Endothelial cell of umbilical vein (primary cell): ENCODE measurements at regions not wholly inside any gene's neighbourhood (a gene's known extent, or its start where the extent isn't known, plus 50 kb on each side); places are given as distances from the start of the nearest gene placed in this dataset.

ENCODE experiments used
- BruUV-seq: library from RNA; stranded (reverse); fragments of 400-500 nt; replicated peaks from 2 replicates; lab custom pipeline; 2021; lab: Mats Ljungman, UMichigan
- CTCF ChIA-PET: fragments of 300-600, 350-600 bp; sonication (Branson Sonifier 250); formaldehyde crosslinking; loops from one replicate; lab custom pipeline; 2021; ENCODE audit warnings: antibody characterized with exemption, inconsistent platforms; lab: Charles Lee
- POLR2A ChIA-PET: fragments of 300-600, 350-600 bp; sonication (Branson Sonifier 250); formaldehyde crosslinking; loops from one replicate; lab custom pipeline; 2021; ENCODE audit warnings: antibody characterized with exemption, inconsistent platforms; lab: Charles Lee
- DNase-seq: peaks from one replicate; pipeline ENCODE4 v3.0.0-alpha.2; 2011; ENCODE audit warnings: low read depth, low spot score
- FAIRE-seq: peaks from 2 replicates; lab custom pipeline; 2011; peaks lifted over from hg19 to GRCh38; lab: Jason Lieb, UNC
- H2AFZ ChIP-seq: 2 replicates; pipeline ENCODE4 v1.6.0; 2012; ENCODE audit warnings: low read depth, low read length, control low read depth, inconsistent platforms
- H3K27ac ChIP-seq: 2 replicates; pipeline ENCODE4 v1.5.1; 2011; ENCODE audit warnings: low read depth, mild to moderate bottlenecking, control low read depth, low read length, moderate library complexity; ENCODE audit not compliant: insufficient read depth
- H3K27me3 ChIP-seq, 2 experiments: 2 replicates each; pipeline versions ENCODE4 v1.6.0 to v1.6.1; 2011; ENCODE audit warnings: low read length in 2 of 2, mixed read lengths in 1 of 2; ENCODE audit not compliant: control insufficient read depth in 2 of 2, insufficient read depth in 2 of 2
- H3K36me3 ChIP-seq, 2 experiments: 2 replicates in 1 of 2; 3 replicates in 1 of 2; pipeline ENCODE4 v1.5.1; 2011; ENCODE audit warnings: low read length in 2 of 2, mild to moderate bottlenecking in 1 of 2, moderate library complexity in 1 of 2; ENCODE audit not compliant: control insufficient read depth in 2 of 2, insufficient read depth in 2 of 2; ENCODE audit errors: extremely low read depth in 1 of 2
- H3K4me1 ChIP-seq: 3 replicates; pipeline ENCODE4 v1.5.1; 2011; ENCODE audit warnings: mild to moderate bottlenecking, low read length; ENCODE audit not compliant: control insufficient read depth, insufficient read depth; ENCODE audit errors: extremely low read depth
- H3K4me2 ChIP-seq: 2 replicates; pipeline ENCODE4 v1.6.1; 2011; ENCODE audit warnings: low read length, control low read depth, mixed read lengths; ENCODE audit not compliant: insufficient read depth
- H3K4me3 ChIP-seq, 3 experiments: fragments of 200-600 bp in 1 of 3; sonication (generic), shearing (Covaris generic) in 1 of 3; replicated peaks in 1 of 3; 2 replicates each; pipeline ENCODE4 v1.5.1; 2011 to 2016; ENCODE audit warnings: control low read depth in 3 of 3, low read length in 3 of 3, mild to moderate bottlenecking in 2 of 3, inconsistent platforms in 1 of 3, low read depth in 1 of 3, moderate library complexity in 1 of 3; ENCODE audit not compliant: insufficient read depth in 1 of 3
- H3K79me2 ChIP-seq: 2 replicates; pipeline ENCODE4 v1.6.0; 2012; ENCODE audit warnings: low read length, inconsistent platforms; ENCODE audit not compliant: control insufficient read depth, insufficient read depth
- H3K9ac ChIP-seq: replicated peaks from 2 replicates; pipeline ENCODE3; 2011; ENCODE audit warnings: low read length, control low read depth; ENCODE audit not compliant: insufficient read depth; ENCODE audit errors: extremely low read depth
- H3K9me1 ChIP-seq: replicated peaks from 3 replicates; pipeline ENCODE4 v1.6.0; 2011; ENCODE audit warnings: mild to moderate bottlenecking, low read length; ENCODE audit not compliant: control insufficient read depth, insufficient read depth; ENCODE audit errors: extremely low read depth
- H3K9me3 ChIP-seq: replicated peaks from 2 replicates; pipeline ENCODE4 v1.5.1; 2012; ENCODE audit warnings: low read length, inconsistent platforms; ENCODE audit not compliant: control insufficient read depth, insufficient read depth
- H4K20me1 ChIP-seq: replicated peaks from 2 replicates; pipeline ENCODE3; 2011; ENCODE audit warnings: mild to moderate bottlenecking, low read length; ENCODE audit not compliant: control insufficient read depth, insufficient read depth; ENCODE audit errors: extremely low read depth
- EZH2 ChIP-seq: IDR thresholded peaks from 2 replicates; pipeline ENCODE4 v1.6.1; 2012; ENCODE audit warnings: borderline replicate concordance, low read depth, mild to moderate bottlenecking, moderate library complexity, low read length, inconsistent platforms; ENCODE audit not compliant: severe bottlenecking
- FOS ChIP-seq: IDR thresholded peaks from 2 replicates; pipeline ENCODE4 v1.6.1; 2011; ENCODE audit warnings: mild to moderate bottlenecking, low read length, moderate library complexity, borderline replicate concordance; ENCODE audit not compliant: insufficient read depth
- GATA2 ChIP-seq: IDR thresholded peaks from 2 replicates; pipeline ENCODE4 v1.7.0; 2011; ENCODE audit warnings: low read depth, mild to moderate bottlenecking, moderate library complexity, mixed read lengths, low read length; ENCODE audit not compliant: insufficient read length, insufficient read depth
- JUN ChIP-seq: IDR thresholded peaks from 2 replicates; pipeline ENCODE4 v1.6.1; 2011; ENCODE audit warnings: borderline replicate concordance, low read depth; ENCODE audit not compliant: insufficient read length, insufficient read depth
- MAX ChIP-seq: IDR thresholded peaks from 2 replicates; pipeline ENCODE4 v1.6.1; 2011; ENCODE audit not compliant: insufficient read depth, insufficient read length
- MYC ChIP-seq: IDR thresholded peaks from one replicate; pipeline ENCODE4 v1.6.1; 2011; ENCODE audit warnings: mild to moderate bottlenecking, low read depth, low read length
- POLR2A ChIP-seq: IDR thresholded peaks from 2 replicates; pipeline ENCODE4 v1.6.1; 2012; ENCODE audit warnings: low read depth, mild to moderate bottlenecking, control low read depth, low read length
- POLR2AphosphoS5 ChIP-seq: IDR thresholded peaks from 2 replicates; pipeline ENCODE4 v1.6.1; 2012; ENCODE audit warnings: low read depth, mild to moderate bottlenecking, control low read depth, low read length, moderate library complexity; ENCODE audit not compliant: insufficient read depth
- dilution Hi-C: fragments of 300-500 bp; cut with MboI; formaldehyde crosslinking; loops from one replicate; pipeline ENCODE4 v1.15.0; 2019; ENCODE audit warnings: low sequenced_read_pairs; ENCODE audit not compliant: extremely low pct_ligation_motif_present
- intact Hi-C: fragments of 100-400 bp; cut with micrococcal nuclease; formaldehyde crosslinking; loops from one replicate; pipeline ENCODE4 v1.10.0; 2022
- TF ChIP-seq, protein P1 (sequence below), 2 donors: IDR thresholded peaks; 1 replicate in 1 of 2; 2 replicates in 1 of 2; pipeline ENCODE4 v1.5.1; 2011; ENCODE audit warnings: low read length in 2 of 2, mild to moderate bottlenecking in 2 of 2, moderate library complexity in 2 of 2, control low read depth in 1 of 2, inconsistent platforms in 1 of 2, low read depth in 1 of 2; ENCODE audit not compliant: insufficient read depth in 1 of 2; ENCODE audit errors: extremely low read depth in 1 of 2

- H3K9me3 ChIP-seq, result no peaks in the 10 kb centered on the region
- ChIA-PET CTCF (no interaction called here), POLR2A (no interaction called here)
- H3K9ac ChIP-seq, result no peak overlapping the region
- intact Hi-C loops (no loop called here), dilution Hi-C loops (no loop called here)
- H3K27ac ChIP-seq, result no peak overlapping the region
- H3K4me1 ChIP-seq, result no peaks in the 10 kb centered on the region
- H4K20me1 ChIP-seq, result no peaks in the 10 kb centered on the region
- FAIRE-seq, result no peak
- no peaks in the 10 kb centered on the region for H3K9me1 ChIP-seq
- H3K4me2 ChIP-seq, result no peak overlapping the region
- no peak for TF ChIP-seq JUN
- TF ChIP-seq FOS, result no peak
- TF ChIP-seq, protein P1, sequence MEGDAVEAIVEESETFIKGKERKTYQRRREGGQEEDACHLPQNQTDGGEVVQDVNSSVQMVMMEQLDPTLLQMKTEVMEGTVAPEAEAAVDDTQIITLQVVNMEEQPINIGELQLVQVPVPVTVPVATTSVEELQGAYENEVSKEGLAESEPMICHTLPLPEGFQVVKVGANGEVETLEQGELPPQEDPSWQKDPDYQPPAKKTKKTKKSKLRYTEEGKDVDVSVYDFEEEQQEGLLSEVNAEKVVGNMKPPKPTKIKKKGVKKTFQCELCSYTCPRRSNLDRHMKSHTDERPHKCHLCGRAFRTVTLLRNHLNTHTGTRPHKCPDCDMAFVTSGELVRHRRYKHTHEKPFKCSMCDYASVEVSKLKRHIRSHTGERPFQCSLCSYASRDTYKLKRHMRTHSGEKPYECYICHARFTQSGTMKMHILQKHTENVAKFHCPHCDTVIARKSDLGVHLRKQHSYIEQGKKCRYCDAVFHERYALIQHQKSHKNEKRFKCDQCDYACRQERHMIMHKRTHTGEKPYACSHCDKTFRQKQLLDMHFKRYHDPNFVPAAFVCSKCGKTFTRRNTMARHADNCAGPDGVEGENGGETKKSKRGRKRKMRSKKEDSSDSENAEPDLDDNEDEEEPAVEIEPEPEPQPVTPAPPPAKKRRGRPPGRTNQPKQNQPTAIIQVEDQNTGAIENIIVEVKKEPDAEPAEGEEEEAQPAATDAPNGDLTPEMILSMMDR (IDR thresholded peaks at IDR 0.05; ENCODE audit: extremely low read depth in 1 of 2, insufficient read depth in 1 of 2, low read depth in 1 of 2, low read length in 2 of 2), result no peak
- no peak for TF ChIP-seq POLR2AphosphoS5
- no peak for TF ChIP-seq EZH2
- no peak for TF ChIP-seq MAX
- no peak for TF ChIP-seq MYC
- TF ChIP-seq GATA2, result no peak
- TF ChIP-seq POLR2A, result no peak
- H3K36me3 ChIP-seq, result no peaks in the 10 kb centered on the region
- no TSS peak for BruUV-seq
- no peaks in the 10 kb centered on the region for H3K79me2 ChIP-seq
- DNase-seq, result no peak
- H3K27me3 ChIP-seq, result no peaks in the 10 kb centered on the region
- no peak overlapping the region for H2AFZ ChIP-seq
- H3K4me3 ChIP-seq, result no peak overlapping the region
Measured at GRCh38 chr5:39732166-39732565, 307.4 kb upstream of the DAB2 start.
